GM18909 (cell line): ENCODE measurements at regions not wholly inside any gene's neighbourhood (a gene's known extent, or its start where the extent isn't known, plus 50 kb on each side); places are given as distances from the start of the nearest gene placed in this dataset.

Source experiments
- ATAC-seq: cut with Tn5 transposase; IDR thresholded peaks from one replicate; pipeline ENCODE4 v1.9.1; 2021; ENCODE audit warnings: mild to moderate bottlenecking; ENCODE audit not compliant: unreplicated experiment, poor library complexity

DNA sequence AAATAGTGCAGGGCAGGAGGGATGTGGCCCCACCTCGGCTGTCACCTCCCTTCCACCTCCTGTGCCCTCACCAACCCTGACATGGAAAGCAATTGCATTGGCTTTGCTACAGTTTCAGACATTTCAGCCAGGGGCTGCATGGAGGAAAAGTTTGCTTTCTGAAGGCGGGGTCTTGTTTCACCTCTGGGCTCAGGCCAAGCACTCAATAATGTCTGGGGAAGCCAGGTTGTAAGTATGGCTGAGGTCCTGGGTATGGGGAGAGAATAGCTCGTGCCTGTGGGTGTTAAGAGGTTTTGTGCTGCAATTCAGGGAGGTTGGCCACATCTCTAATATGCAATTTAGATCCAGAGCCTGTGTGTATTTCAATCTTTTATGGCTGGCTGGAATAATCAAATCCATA is 238.4 kb upstream of the MKI67 start:
- no peak for ATAC-seq

DNA sequence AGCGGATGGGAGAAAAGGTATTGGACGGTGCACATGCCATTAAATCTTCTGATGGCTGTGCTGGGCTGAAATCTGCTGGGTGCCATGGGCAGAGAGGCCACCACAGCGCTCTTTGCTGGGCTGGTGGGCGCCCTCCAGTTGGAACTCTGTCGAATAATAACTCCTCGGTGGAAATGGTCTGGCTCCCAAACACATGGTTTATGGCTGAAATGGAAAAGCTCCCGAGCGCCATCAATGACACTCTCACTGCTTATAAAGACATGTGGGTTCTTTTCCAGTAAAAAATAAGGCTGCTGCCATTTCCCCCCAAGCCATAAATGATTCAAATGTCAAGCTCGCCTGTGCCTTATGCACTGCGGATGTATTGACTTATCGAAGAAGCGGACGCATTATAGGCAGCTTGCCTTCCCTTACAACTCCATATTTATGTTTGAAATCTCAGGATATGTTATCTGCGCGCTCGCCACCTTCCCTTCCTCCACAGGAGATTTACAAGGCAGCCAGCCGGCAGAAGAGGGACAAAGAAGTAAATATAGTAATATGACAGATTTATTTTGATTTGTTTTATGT is 239.0 kb upstream of the MKI67 start:
- no peak for ATAC-seq

GRCh38 chr10:128367807-128368206 is 241.6 kb upstream of the MKI67 start:
- no peak for ATAC-seq

GRCh38 chr10:128369101-128369650 is 243.0 kb upstream of the MKI67 start:
- ATAC-seq = no peak

GRCh38 chr10:128373071-128373749 is 247.0 kb upstream of the MKI67 start:
- peak; percentile 94 for ATAC-seq

DNA sequence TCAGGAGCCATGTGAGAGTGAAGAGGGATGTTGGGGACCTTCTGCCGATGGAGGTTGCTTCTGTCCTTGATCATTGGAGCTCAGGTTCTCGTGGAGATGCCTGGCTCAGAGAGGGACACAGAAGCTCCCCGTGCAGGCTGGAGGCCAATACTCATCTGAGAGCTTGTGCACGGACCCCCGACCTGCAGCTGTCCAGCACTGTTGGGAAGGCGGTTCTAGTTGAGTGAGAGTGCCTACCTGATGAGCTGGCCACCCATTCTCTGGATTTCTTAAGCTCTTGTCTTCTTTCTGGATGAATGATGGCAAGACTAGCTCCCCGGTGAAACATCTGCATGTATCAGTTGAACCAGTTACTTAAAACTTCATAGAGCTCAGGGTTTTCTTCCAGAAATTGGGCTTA is 247.6 kb upstream of the MKI67 start:
- no peak for ATAC-seq

DNA sequence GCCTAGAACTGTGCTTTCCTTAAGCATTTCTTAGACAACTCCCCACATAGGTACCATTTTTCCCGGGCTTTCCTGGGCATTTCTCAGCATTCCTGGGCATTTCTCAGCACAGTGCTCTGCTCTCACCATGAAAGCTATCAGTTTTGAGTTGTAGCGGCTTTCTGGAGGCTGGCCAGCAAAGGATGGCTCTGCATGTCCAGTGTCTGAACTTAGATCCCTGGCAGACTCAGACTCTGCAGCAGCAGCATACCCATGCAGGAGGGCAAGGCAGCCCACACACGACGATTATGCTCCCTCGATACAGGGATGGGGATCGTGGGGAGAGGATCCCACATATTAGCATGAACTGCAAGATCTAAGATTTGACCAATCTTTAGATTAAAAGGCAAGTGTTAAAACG is 248.9 kb upstream of the MKI67 start:
- no peak for ATAC-seq

DNA sequence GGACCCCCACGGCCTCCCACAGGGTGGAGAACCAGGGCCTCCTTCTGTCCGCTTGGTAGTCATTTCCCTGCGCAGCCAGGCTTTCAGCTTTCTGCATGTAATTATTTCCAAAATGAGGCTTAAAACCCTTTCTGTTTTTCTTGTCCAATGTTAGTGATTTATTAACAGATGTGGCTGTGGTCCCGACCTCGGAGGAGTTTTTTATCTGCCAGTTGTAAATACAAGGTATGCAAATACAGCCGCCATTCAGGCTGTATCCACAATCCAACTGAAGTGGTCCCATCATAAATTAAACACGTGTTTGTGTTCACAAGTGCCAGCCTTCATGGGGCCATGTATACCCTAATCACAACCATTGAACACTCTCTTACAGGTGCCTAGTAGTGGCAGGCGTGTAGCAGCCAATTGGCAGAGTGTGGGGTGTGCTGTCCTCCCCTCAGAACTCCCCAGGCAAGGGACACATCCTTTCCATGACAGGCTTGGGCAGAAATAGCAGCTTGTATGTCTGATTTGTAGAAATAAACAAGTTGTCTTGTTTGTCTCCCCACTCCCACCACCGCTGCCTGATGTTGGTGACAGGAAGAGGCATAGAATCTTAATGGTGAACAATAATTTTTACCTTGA is 251.3 kb upstream of the MKI67 start:
- no peak for ATAC-seq

- no peak for ATAC-seq
Observed at GRCh38 chr10:128377988-128378387, 251.8 kb upstream of the MKI67 start.

- ATAC-seq = no peak
Observed at GRCh38 chr10:128380946-128381345, 254.7 kb upstream of the MKI67 start.

- no peak for ATAC-seq
Observed at GRCh38 chr10:128382225-128382624, 256.0 kb upstream of the MKI67 start.

GRCh38 chr10:128384831-128385230 is 258.6 kb upstream of the MKI67 start:
- no peak for ATAC-seq

DNA sequence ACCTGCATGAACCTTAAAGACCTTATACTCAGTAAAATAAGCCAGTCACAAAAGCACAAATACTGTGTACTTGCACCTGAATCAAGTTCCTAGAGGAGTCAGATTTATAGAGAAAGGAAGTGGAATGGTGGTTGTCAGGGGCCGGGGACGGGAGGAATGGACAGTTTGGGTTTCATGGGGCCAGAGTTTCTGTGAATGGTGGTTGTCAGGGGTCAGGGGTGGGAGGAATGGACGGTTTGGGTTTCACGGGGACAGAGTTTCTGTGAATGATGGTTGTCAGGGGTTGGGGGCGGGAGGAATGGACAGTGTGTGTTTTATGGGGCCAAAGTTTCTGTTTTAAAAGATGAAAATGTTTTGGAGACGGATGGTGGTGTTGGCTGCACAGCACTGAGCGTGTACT is 260.0 kb upstream of the MKI67 start:
- ATAC-seq = no peak

DNA sequence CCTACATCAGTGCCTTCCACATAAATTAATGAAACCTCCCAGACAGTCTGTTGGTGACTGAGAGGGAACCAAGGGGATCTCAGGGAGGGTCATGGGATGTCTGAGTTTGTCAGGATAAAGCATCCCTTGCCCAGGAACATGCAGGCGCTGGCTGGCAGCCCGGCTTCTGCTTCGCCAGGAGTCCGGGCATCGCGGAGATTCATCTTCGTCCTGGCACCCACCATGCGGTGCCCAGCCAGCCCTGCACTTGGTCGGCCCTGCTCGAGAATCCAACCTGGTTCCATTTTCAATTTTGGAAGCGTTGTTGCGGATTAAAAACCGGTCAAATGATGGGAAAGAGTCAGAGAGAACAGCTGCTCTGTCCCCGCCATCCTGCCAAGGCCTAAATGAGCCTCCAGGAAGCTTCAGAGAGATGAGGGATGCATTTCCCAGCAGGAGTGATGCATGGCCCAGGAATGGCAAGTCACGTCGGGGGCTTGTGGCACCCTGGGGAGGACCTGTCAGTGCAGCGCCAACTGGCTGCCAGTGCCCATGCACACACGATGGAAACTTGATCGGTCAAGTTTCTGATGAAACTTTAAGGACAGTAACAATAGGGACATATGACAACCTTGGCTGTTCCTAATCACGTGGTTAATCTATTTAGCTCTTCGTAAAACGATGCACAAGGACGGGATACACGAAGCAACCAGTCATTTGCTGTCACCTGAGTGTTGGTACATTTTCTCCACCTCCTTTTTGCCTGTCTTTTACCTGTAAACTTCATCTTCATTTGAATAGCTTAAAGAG is 260.8 kb upstream of the MKI67 start:
- ATAC-seq = no peak

- no peak for ATAC-seq
Observed at GRCh38 chr10:128390596-128390995, 264.4 kb upstream of the MKI67 start.

GRCh38 chr10:128393546-128393945 is 267.3 kb upstream of the MKI67 start:
- no peak for ATAC-seq

DNA sequence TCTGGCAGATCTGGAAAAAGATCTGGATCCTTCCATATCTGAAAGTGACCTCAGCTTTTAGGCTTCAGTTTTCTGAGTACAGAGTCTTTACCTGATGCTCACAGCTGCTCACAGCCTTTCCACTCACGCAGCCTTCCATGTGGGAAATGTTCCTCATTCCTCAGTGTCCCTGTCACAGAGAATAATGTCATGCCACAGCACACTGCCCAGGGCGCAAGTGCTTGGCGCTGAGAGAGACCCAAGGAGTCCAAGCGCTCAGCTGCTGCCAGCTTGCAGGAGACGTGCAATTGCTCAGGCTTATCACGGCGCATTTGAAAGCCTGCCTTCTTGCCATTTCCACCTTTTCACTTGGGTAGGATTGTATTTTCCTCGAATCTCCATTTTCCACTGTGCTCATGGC is 271.9 kb upstream of the MKI67 start:
- no peak for ATAC-seq

DNA sequence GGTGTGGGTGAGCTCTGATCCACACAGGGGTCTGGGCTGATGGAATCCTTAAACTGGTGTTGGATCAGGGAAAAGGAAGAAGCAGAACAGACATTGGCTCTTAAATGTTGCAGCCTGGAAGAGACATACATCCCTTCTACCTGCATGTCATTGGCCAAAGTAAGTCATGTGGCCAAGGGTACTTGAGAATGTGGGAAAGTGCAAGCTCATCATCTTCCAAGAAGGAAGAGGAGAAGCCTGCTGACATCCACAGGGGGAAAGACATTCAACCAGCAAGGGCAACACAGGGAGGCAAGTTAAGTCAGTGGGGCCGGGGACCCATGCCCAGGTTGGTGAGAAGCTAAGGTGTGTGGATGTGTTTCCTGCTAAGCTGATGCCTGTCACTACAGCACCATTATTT is 272.8 kb upstream of the MKI67 start:
- ATAC-seq = no peak

DNA sequence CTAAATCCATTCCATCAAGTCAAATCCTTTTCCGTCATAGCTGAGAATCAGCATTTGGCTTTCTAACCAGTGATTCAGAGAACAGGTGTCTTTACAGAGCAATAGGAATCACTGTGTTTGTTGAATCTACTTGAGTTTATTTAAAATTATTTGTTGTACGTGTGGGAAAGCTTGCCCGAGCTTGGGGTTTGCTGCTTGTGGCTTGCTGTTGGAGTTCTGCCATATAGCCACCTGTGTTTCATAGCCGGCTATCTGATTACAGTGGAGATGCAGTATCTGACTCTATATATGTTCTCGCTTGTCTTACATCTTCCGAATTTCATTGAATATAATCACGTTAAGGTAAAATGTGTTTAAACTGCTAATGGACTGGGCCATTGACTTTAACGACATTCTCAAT is 274.3 kb upstream of the MKI67 start:
- ATAC-seq = no peak

DNA sequence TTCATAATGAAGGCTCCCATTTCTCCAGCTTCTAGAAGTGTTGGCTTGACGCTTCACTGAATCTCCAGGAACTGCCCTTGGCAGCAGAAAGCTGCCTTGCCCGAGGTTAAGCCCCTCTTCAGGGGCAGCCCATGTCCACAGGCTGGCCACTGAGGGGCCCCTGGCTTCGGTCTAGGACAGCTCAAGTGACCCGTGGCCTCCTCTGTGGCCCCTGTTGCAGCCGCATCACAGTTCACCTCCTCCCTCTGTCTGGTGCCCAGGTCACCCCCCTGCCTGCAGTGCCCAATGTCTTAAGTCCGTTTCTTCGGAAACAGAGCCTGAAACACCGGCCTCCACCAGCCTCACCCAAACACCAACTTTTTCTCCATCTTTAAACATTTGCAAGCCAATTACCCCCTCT is 279.2 kb upstream of the MKI67 start:
- no peak for ATAC-seq

GRCh38 chr10:128411643-128412042 is 285.4 kb upstream of the MKI67 start:
- ATAC-seq = no peak
